ENCODE measurements at regions not wholly inside any gene's neighbourhood (a gene's known extent, or its start where the extent isn't known, plus 50 kb on each side); places are given as distances from the start of the nearest gene placed in this dataset.

DNA sequence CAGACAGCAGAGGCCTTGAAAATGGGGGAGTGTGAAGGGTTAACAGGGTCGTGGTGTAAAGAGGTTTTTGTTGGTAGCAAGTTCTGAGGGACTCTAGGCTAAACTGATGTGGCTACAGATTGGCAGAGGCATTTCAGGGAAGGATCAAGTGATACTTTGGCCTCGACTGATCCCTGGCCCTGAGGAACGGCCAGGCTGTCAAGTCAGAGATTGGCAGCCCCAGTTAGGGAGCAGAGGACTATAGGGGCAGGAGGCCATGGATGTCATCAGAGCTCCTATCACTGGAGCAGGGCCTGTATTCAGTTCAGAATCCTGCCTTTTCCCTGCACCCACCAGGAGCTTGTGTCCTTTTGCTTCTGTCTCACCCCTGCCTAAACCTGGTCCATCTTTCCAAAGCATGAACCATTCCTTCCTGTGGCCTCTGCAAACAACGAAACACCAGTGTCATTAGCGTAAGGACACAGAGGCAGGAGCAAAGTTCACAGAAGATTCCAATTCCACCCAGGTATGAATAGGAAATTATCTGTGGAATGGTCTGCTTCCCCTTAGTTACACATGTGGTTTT, 613.1 kb downstream of the MID1IP1 start:
- Histone ChIP-seq H3K27ac (ENCODE audit: low read depth, low read length) (no peak overlapping the region), H3K4me2 (ENCODE audit: low read length) (no peak overlapping the region), H3K9ac (ENCODE audit: low read length) (no peak overlapping the region), H3K79me2 (ENCODE audit: insufficient read depth, low read length) (no peaks in the 10 kb centered on the region), H3K4me3 (replicated peaks in 1 of 2; ENCODE audit: low read depth in 1 of 2, low read length in 2 of 2) (no peak overlapping the region), H3K9me3 (ENCODE audit: control insufficient read depth in 1 of 2, insufficient read depth in 1 of 2, low read depth in 1 of 2, low read length in 2 of 2) (no peaks in the 10 kb centered on the region), H2AFZ (ENCODE audit: low read depth, low read length, poor library complexity, severe bottlenecking) (no peak overlapping the region), H3K27me3 (ENCODE audit: insufficient read depth, low read length) (no peaks in the 10 kb centered on the region), H3K9me2 (ENCODE audit: insufficient read depth) (no peaks in the 10 kb centered on the region), H3K36me3 (ENCODE audit: control insufficient read depth in 1 of 2, insufficient read depth in 2 of 2, low read length in 2 of 2) (no peaks in the 10 kb centered on the region), H3K4me1 (ENCODE audit: control insufficient read depth in 1 of 2, insufficient read depth in 2 of 2, low read length in 2 of 2) (no peaks in the 10 kb centered on the region), H4K20me1 (ENCODE audit: insufficient read depth) (no peaks in the 10 kb centered on the region)
- intact Hi-C loops (cut with micrococcal nuclease) = no loop called here
- ChIA-PET CTCF (no interaction called here), RAD21 (ENCODE audit: low non-redundant PET in 1 of 2, low total read pairs in 2 of 2, uncharacterized antibody in 2 of 2, unreplicated experiment in 2 of 2) (no interaction called here), POLR2A (no interaction called here)
- TF ChIP-seq TCF7L2 (IDR thresholded peaks at IDR 0.05; ENCODE audit: borderline replicate concordance, extremely low read depth, insufficient read depth, insufficient read length) (no peak), SP1 (IDR thresholded peaks at IDR 0.05; ENCODE audit: low read depth) (no peak), EGR1 (IDR thresholded peaks at IDR 0.05; ENCODE audit: low read depth) (no peak)
- TF ChIP-seq, protein P1, sequence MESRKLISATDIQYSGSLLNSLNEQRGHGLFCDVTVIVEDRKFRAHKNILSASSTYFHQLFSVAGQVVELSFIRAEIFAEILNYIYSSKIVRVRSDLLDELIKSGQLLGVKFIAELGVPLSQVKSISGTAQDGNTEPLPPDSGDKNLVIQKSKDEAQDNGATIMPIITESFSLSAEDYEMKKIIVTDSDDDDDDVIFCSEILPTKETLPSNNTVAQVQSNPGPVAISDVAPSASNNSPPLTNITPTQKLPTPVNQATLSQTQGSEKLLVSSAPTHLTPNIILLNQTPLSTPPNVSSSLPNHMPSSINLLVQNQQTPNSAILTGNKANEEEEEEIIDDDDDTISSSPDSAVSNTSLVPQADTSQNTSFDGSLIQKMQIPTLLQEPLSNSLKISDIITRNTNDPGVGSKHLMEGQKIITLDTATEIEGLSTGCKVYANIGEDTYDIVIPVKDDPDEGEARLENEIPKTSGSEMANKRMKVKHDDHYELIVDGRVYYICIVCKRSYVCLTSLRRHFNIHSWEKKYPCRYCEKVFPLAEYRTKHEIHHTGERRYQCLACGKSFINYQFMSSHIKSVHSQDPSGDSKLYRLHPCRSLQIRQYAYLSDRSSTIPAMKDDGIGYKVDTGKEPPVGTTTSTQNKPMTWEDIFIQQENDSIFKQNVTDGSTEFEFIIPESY (IDR thresholded peaks at IDR 0.05; ENCODE audit: extremely low read depth, insufficient replicate concordance, low read length) = no peak
- BruUV-seq (replicated peaks) = no TSS peak
- ATAC-seq = no peak
- no peak for DNase-seq (ENCODE audit: low read depth, low spot score)

DNA sequence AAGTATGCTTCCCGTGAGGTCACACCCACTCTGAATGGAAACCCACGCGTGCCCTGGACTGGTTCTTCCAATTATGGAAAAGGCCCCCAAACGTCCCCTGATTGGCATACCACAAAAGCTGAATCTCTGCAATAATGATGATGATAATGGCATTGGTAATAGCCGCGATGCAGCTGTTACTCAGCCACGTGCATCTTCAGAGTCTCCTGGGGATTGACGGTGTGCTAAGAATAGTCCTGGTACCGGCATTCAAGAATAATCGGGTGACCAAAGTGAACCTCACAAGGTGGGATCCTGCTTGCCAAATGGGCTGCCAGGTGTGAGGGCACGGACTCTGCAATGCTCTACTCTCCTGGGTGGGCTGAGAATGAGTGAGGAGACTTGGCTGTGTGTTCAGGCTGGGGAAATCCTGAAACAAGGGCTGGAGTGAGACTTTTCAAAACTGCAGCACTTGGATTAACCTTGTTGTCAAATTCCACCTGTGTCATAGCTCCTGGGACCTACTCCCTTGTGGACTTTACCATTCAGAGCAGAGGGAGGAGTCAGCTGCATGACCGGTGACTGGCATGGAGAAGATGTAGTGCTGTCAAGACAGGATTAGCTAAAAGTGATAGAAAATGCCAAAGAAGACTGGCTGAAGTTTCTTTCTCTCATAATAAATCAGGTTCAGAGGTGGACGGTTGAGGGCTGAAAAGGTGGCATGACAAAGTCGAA, 615.4 kb downstream of the MID1IP1 start:
- ChIA-PET RAD21 (ENCODE audit: low non-redundant PET in 1 of 2, low total read pairs in 2 of 2, uncharacterized antibody in 2 of 2, unreplicated experiment in 2 of 2) (no interaction called here), POLR2A (no interaction called here), CTCF (no interaction called here)
- DNase-seq (ENCODE audit: low read depth, low spot score) = no peak
- no peaks in the 10 kb centered on the region; a peak in 1 of 4 replicates for H3K4me1 ChIP-seq (ENCODE audit: control insufficient read depth in 1 of 2, insufficient read depth in 2 of 2, low read length in 2 of 2)
- H3K36me3 ChIP-seq (ENCODE audit: control insufficient read depth in 1 of 2, insufficient read depth in 2 of 2, low read length in 2 of 2) = no peaks in the 10 kb centered on the region
- H4K20me1 ChIP-seq (ENCODE audit: insufficient read depth) = no peaks in the 10 kb centered on the region
- H3K27ac ChIP-seq (ENCODE audit: low read depth, low read length) = no peak overlapping the region
- no peaks in the 10 kb centered on the region for H3K9me3 ChIP-seq (ENCODE audit: control insufficient read depth in 1 of 2, insufficient read depth in 1 of 2, low read depth in 1 of 2, low read length in 2 of 2)
- no peaks in the 10 kb centered on the region for H3K9me2 ChIP-seq (ENCODE audit: insufficient read depth)
- no TSS peak for BruUV-seq (replicated peaks)
- H3K79me2 ChIP-seq (ENCODE audit: insufficient read depth, low read length) = no peaks in the 10 kb centered on the region
- H3K27me3 ChIP-seq (ENCODE audit: insufficient read depth, low read length) = no peaks in the 10 kb centered on the region
- H3K4me3 ChIP-seq (replicated peaks in 1 of 2; ENCODE audit: low read depth in 1 of 2, low read length in 2 of 2) = no peak overlapping the region
- no peak overlapping the region for H3K4me2 ChIP-seq (ENCODE audit: low read length)
- no peak overlapping the region for H3K9ac ChIP-seq (ENCODE audit: low read length)
- H2AFZ ChIP-seq (ENCODE audit: low read depth, low read length, poor library complexity, severe bottlenecking) = no peak overlapping the region
- ATAC-seq = no peak
- intact Hi-C loops (cut with micrococcal nuclease) = no loop called here
- TF ChIP-seq EGR1 (IDR thresholded peaks at IDR 0.05; ENCODE audit: low read depth) = no peak
- TF ChIP-seq EZH2 (IDR thresholded peaks at IDR 0.05) = no peak
- no peak for TF ChIP-seq ELF1 (IDR thresholded peaks at IDR 0.05; ENCODE audit: borderline replicate concordance, low read depth)
- no peak for TF ChIP-seq EZH2phosphoT487 (IDR thresholded peaks at IDR 0.05; ENCODE audit: borderline replicate concordance)
- TF ChIP-seq, protein P2, sequence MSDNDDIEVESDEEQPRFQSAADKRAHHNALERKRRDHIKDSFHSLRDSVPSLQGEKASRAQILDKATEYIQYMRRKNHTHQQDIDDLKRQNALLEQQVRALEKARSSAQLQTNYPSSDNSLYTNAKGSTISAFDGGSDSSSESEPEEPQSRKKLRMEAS (IDR thresholded peaks at IDR 0.05) = no peak
- TF ChIP-seq, protein P3, sequence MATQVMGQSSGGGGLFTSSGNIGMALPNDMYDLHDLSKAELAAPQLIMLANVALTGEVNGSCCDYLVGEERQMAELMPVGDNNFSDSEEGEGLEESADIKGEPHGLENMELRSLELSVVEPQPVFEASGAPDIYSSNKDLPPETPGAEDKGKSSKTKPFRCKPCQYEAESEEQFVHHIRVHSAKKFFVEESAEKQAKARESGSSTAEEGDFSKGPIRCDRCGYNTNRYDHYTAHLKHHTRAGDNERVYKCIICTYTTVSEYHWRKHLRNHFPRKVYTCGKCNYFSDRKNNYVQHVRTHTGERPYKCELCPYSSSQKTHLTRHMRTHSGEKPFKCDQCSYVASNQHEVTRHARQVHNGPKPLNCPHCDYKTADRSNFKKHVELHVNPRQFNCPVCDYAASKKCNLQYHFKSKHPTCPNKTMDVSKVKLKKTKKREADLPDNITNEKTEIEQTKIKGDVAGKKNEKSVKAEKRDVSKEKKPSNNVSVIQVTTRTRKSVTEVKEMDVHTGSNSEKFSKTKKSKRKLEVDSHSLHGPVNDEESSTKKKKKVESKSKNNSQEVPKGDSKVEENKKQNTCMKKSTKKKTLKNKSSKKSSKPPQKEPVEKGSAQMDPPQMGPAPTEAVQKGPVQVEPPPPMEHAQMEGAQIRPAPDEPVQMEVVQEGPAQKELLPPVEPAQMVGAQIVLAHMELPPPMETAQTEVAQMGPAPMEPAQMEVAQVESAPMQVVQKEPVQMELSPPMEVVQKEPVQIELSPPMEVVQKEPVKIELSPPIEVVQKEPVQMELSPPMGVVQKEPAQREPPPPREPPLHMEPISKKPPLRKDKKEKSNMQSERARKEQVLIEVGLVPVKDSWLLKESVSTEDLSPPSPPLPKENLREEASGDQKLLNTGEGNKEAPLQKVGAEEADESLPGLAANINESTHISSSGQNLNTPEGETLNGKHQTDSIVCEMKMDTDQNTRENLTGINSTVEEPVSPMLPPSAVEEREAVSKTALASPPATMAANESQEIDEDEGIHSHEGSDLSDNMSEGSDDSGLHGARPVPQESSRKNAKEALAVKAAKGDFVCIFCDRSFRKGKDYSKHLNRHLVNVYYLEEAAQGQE (IDR thresholded peaks at IDR 0.05; ENCODE audit: low read depth) = no peak
- TF ChIP-seq SIN3A (IDR thresholded peaks at IDR 0.05; ENCODE audit: low read depth) = no peak
- no peak for TF ChIP-seq RAD21 (IDR thresholded peaks at IDR 0.05; ENCODE audit: low read depth)
- no peak for TF ChIP-seq TCF7L2 (IDR thresholded peaks at IDR 0.05; ENCODE audit: borderline replicate concordance, extremely low read depth, insufficient read depth, insufficient read length)
- TF ChIP-seq FOSL1 (IDR thresholded peaks at IDR 0.05; ENCODE audit: low read depth) = no peak
- no peak for TF ChIP-seq ZFX (IDR thresholded peaks at IDR 0.05)
- no peak for TF ChIP-seq SP1 (IDR thresholded peaks at IDR 0.05; ENCODE audit: low read depth)
- TF ChIP-seq POLR2AphosphoS5 (IDR thresholded peaks at IDR 0.05; ENCODE audit: low read depth, low read length) = no peak
- no peak for TF ChIP-seq SRF (IDR thresholded peaks at IDR 0.05; ENCODE audit: low read depth)

All from HCT116 (cell line).